OCI-LY3 (cell line): ENCODE measurements at regions not wholly inside any gene's neighbourhood (a gene's known extent, or its start where the extent isn't known, plus 50 kb on each side); places are given as distances from the start of the nearest gene placed in this dataset.

Source experiments
- H2AFZ ChIP-seq: fragments of 200-600, 300-600 bp; shearing (Covaris generic); 2 replicates; pipeline ENCODE4 v1.6.0; 2014; ENCODE audit warnings: antibody characterized with exemption, low read depth, low read length
- H3K27ac ChIP-seq: fragments of 200-600, 300-600 bp; sonication (generic); 2 replicates; pipeline ENCODE4 v1.5.1; 2014; ENCODE audit warnings: mild to moderate bottlenecking, low read length, moderate library complexity, mixed read lengths
- H3K27me3 ChIP-seq: fragments of 200-600, 300-600 bp; sonication (generic); 2 replicates; pipeline ENCODE4 v1.6.1; 2014; ENCODE audit warnings: low read depth, low read length, mixed read lengths
- H3K36me3 ChIP-seq: fragments of 200-600, 300-600 bp; sonication (generic); replicated peaks from 2 replicates; pipeline ENCODE3; 2014; ENCODE audit warnings: low read depth, low read length, mixed read lengths
- H3K4me1 ChIP-seq: fragments of 300-600, 200-600 bp; sonication (generic); 2 replicates; pipeline ENCODE4 v1.6.1; 2014; ENCODE audit warnings: low read length, mixed read lengths
- H3K4me2 ChIP-seq: fragments of 200-600, 300-600 bp; sonication (generic); 2 replicates; pipeline ENCODE4 v1.6.1; 2014; ENCODE audit warnings: low read length, mixed read lengths
- H3K4me3 ChIP-seq: fragments of 300-600, 200-600 bp; sonication (generic); 2 replicates; pipeline ENCODE4 v1.5.1; 2014; ENCODE audit warnings: antibody characterized with exemption, mild to moderate bottlenecking, low read length, moderate library complexity
- H3K79me2 ChIP-seq: fragments of 300-600, 200-600 bp; shearing (Covaris generic); 2 replicates; pipeline ENCODE4 v1.6.1; 2014; ENCODE audit warnings: mild to moderate bottlenecking, low read length, mixed read lengths
- H3K9ac ChIP-seq: fragments of 300-600, 200-600 bp; shearing (Covaris generic); 2 replicates; pipeline ENCODE4 v1.6.0; 2014; ENCODE audit warnings: mild to moderate bottlenecking, low read length, moderate library complexity
- H3K9me3 ChIP-seq: fragments of 200-600, 300-600 bp; shearing (Covaris generic); 2 replicates; pipeline ENCODE4 v1.6.1; 2014; ENCODE audit warnings: low read length, mixed read lengths; ENCODE audit not compliant: insufficient read depth
- H4K20me1 ChIP-seq: fragments of 200-600, 300-600 bp; sonication (generic); 2 replicates; pipeline ENCODE4 v1.6.1; 2016; ENCODE audit warnings: low read length, mixed read lengths; ENCODE audit not compliant: insufficient read depth
- CTCF ChIP-seq: fragments of 200-600, 300-600 bp; sonication (generic); IDR thresholded peaks from 2 replicates; pipeline ENCODE4 v1.5.1; 2014; ENCODE audit warnings: antibody characterized with exemption, low read length, low read depth
- EZH2phosphoT487 ChIP-seq: fragments of 200-600 bp; shearing (Covaris generic); IDR thresholded peaks from 2 replicates; pipeline ENCODE4 v1.6.1; 2018; ENCODE audit warnings: antibody characterized with exemption, mixed run types, low read depth

- Histone ChIP-seq H3K4me3 (no peak overlapping the region), H3K4me1 (peaks cover 2% of the 10 kb centered on the region; the same call in 1 of the 2 replicates), H4K20me1 (no peaks in the 10 kb centered on the region), H3K9me3 (no peaks in the 10 kb centered on the region), H3K4me2 (no peak overlapping the region), H3K79me2 (no peaks in the 10 kb centered on the region), H3K36me3 (no peaks in the 10 kb centered on the region), H3K27me3 (no peaks in the 10 kb centered on the region), H2AFZ (no peak overlapping the region), H3K27ac (no peak overlapping the region), H3K9ac (no peak overlapping the region)
- TF ChIP-seq CTCF, result no peak
- no peak for TF ChIP-seq EZH2phosphoT487
Measured at GRCh38 chr2:5970347-5970746, 278.2 kb downstream of the SOX11 start.

- H3K9ac ChIP-seq, result no peak overlapping the region
- H3K9me3 ChIP-seq, result no peaks in the 10 kb centered on the region
- H3K79me2 ChIP-seq, result no peaks in the 10 kb centered on the region
- H2AFZ ChIP-seq, result no peak overlapping the region
- no peaks in the 10 kb centered on the region for H3K27me3 ChIP-seq
- TF ChIP-seq CTCF (no peak), EZH2phosphoT487 (no peak)
- H3K36me3 ChIP-seq, result no peaks in the 10 kb centered on the region
- no peaks in the 10 kb centered on the region for H4K20me1 ChIP-seq
- H3K4me2 ChIP-seq, result no peak overlapping the region
- H3K27ac ChIP-seq, result no peak overlapping the region
- H3K4me1 ChIP-seq, result peaks cover 2% of the 10 kb centered on the region; the same call in 1 of the 2 replicates
- no peak overlapping the region for H3K4me3 ChIP-seq
Measured at GRCh38 chr2:5974477-5974876, 282.3 kb downstream of the SOX11 start.

- no peak for TF ChIP-seq EZH2phosphoT487
- no peak for TF ChIP-seq CTCF
- Histone ChIP-seq H3K4me1 (no peaks in the 10 kb centered on the region), H3K4me3 (no peak overlapping the region), H3K9ac (no peak overlapping the region), H4K20me1 (no peaks in the 10 kb centered on the region), H3K79me2 (no peaks in the 10 kb centered on the region), H3K27me3 (no peaks in the 10 kb centered on the region), H2AFZ (no peak overlapping the region), H3K36me3 (no peaks in the 10 kb centered on the region), H3K27ac (no peak overlapping the region), H3K9me3 (no peaks in the 10 kb centered on the region), H3K4me2 (no peak overlapping the region)
Measured at GRCh38 chr2:5975401-5975800, 283.2 kb downstream of the SOX11 start.

GRCh38 chr2:5976531-5977065 is 284.4 kb downstream of the SOX11 start:
- no peaks in the 10 kb centered on the region for H3K4me1 ChIP-seq
- TF ChIP-seq EZH2phosphoT487, result no peak
- H3K36me3 ChIP-seq, result no peaks in the 10 kb centered on the region
- H3K79me2 ChIP-seq, result no peaks in the 10 kb centered on the region
- no peaks in the 10 kb centered on the region for H4K20me1 ChIP-seq
- H2AFZ ChIP-seq, result no peak overlapping the region
- H3K4me3 ChIP-seq, result no peak overlapping the region
- no peaks in the 10 kb centered on the region for H3K9me3 ChIP-seq
- H3K9ac ChIP-seq, result no peak overlapping the region
- no peak overlapping the region for H3K27ac ChIP-seq
- H3K27me3 ChIP-seq, result no peaks in the 10 kb centered on the region
- H3K4me2 ChIP-seq, result no peak overlapping the region
